Adrenal gland (tissue), 5 donors: ENCODE measurements at regions not wholly inside any gene's neighbourhood (a gene's known extent, or its start where the extent isn't known, plus 50 kb on each side); places are given as distances from the start of the nearest gene placed in this dataset.

Experiments used
- CTCF ChIP-seq, 6 experiments: fragments of 450-650 bp in 4 of 6; fragments of 200-600 bp in 2 of 6; sonication (generic) in 1 of 6; IDR thresholded peaks; 1 replicate in 5 of 6; 2 replicates in 1 of 6; pipeline versions ENCODE4 v1.5.1 to v1.8.0; 2016 to 2021; ENCODE audit warnings: antibody characterized with exemption in 6 of 6, mild to moderate bottlenecking in 2 of 6, moderate library complexity in 1 of 6
- POLR2A ChIP-seq, 2 donors: fragments of 450-650 bp; IDR thresholded peaks; one replicate each; pipeline ENCODE4 v1.6.1; 2017; ENCODE audit warnings: antibody characterized with exemption in 2 of 2, mild to moderate bottlenecking in 2 of 2, moderate library complexity in 1 of 2
- donor health status: DM: no; HTN: no; CAD: no.

GRCh38 chr7:86209036-86209435, 434.7 kb upstream of the GRM3 start:
- TF ChIP-seq CTCF (IDR thresholded peaks at IDR 0.05) (no peak), POLR2A (IDR thresholded peaks at IDR 0.05) (no peak)
